ENCODE measurements at regions not wholly inside any gene's neighbourhood (a gene's known extent, or its start where the extent isn't known, plus 50 kb on each side); places are given as distances from the start of the nearest gene placed in this dataset.

DNA sequence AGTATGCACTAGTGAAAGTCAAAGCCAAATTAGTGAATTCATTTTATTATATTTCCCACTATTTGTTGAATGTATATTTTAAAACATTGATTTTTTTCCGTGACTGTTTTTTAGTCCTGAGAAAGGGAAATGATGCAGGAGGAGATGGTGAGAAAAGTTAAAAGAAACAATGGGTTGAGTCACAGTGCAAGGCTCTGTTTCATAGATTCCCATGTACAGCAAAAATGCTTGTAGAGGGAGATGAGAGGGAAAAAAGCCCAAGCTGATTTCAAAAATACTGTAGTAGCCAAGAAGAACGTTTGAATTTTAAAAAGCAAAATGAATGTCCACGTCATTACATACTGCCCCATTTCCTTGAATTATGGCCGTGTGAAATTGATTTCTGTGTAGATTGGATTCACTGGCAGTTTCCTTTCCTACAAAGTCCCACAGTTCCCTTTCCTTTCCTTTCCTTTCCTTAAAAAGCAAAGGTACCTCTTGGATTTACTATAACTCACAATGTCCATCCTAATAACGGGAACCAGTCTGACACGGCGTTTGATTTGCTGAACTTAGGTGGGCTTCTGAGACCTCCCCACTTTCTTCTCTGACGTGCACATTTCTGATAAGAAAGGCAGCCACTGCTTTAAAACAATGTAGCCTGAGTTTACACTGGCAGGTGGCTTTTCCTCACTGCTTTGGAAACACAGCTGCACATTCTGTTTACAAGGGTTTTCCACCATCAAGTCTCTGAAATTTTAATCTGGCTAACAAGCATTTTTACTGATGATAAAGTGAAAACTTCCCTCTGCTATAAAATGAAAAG lies 63.7 kb downstream of the SPCS3 start:
- TF ChIP-seq, protein P1, sequence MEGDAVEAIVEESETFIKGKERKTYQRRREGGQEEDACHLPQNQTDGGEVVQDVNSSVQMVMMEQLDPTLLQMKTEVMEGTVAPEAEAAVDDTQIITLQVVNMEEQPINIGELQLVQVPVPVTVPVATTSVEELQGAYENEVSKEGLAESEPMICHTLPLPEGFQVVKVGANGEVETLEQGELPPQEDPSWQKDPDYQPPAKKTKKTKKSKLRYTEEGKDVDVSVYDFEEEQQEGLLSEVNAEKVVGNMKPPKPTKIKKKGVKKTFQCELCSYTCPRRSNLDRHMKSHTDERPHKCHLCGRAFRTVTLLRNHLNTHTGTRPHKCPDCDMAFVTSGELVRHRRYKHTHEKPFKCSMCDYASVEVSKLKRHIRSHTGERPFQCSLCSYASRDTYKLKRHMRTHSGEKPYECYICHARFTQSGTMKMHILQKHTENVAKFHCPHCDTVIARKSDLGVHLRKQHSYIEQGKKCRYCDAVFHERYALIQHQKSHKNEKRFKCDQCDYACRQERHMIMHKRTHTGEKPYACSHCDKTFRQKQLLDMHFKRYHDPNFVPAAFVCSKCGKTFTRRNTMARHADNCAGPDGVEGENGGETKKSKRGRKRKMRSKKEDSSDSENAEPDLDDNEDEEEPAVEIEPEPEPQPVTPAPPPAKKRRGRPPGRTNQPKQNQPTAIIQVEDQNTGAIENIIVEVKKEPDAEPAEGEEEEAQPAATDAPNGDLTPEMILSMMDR (IDR thresholded peaks at IDR 0.05): no peak
- TF ChIP-seq ZFX (IDR thresholded peaks at IDR 0.05; ENCODE audit: borderline replicate concordance): no peak
- H3K27ac ChIP-seq: no peak overlapping the region

DNA sequence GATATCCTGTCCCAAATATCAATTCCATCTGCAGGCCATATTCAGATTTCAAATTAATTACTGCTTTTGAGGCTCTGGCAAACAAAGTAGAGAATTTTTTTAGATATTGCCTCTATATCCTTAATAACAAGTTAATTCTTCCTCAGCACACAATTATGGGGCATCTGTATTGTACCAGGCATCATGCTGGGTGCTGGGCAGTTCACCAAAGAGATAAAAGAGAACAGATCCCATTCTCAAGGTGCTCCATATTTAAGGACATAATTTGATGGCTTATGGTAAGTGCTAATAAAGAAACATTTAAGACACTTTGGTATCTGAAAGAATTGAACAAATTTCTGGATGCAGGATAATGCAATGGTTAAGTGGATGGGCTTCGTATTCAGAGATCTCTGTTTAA lies 65.8 kb downstream of the SPCS3 start:
- H3K27ac ChIP-seq: no peak overlapping the region
- TF ChIP-seq, protein P1 (IDR thresholded peaks at IDR 0.05): no peak
- no peak for TF ChIP-seq ZFX (IDR thresholded peaks at IDR 0.05; ENCODE audit: borderline replicate concordance)

DNA sequence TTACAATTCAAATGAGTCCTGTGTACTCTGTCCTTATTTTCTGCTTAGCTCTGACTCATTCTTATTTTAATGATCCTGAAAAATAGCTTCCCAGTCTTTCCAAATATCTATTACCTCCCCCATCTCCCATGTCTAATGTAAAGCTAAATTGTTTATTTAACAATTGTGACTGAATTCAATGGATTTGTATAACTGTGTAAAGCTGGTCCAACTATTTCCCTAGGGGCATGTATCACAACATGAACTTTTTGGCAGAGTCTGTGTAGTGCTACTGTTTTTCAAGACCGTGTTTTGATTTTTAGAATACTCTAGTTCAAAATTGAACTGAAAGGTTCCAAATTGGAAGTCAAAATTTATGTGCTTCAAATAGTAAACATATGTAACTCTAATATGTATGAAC lies 67.8 kb downstream of the SPCS3 start:
- TF ChIP-seq, protein P1 (IDR thresholded peaks at IDR 0.05): no peak
- no peak for TF ChIP-seq ZFX (IDR thresholded peaks at IDR 0.05; ENCODE audit: borderline replicate concordance)
- H3K27ac ChIP-seq: no peak overlapping the region

DNA sequence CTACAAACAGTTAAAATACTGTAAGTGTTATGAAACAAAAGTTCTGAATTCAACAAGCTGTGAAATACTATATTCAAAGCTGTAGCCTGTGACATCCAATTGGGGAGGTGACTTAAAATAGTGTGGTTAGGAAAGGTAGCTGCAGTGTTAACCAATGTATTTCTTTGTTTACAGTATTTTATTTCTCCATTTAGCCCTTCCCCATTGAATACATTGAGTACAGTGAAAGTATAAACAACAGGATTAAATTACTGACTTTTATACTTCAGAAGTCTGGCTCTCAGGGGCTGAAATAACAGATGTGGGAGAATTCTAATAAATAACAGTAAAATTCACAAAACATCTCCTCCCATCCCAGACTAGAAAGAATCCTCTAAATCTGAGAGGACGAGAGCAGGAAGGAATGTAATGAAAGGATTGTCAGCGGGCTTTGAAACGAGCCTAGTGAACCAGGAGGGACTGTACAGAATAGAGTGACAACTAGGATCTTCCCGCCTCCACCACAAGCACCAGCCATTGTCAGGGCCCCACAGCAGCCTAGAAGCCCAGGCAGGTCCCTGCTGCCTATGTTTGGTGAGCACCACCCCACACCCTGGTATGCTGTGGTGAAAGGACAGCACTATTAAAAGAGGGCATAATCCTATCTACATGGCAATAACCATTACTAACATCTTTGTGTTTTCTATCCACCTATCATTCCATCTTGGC lies 73.7 kb downstream of the SPCS3 start:
- no peak overlapping the region for H3K27ac ChIP-seq
- TF ChIP-seq, protein P1 (IDR thresholded peaks at IDR 0.05): no peak
- TF ChIP-seq ZFX (IDR thresholded peaks at IDR 0.05; ENCODE audit: borderline replicate concordance): no peak

DNA sequence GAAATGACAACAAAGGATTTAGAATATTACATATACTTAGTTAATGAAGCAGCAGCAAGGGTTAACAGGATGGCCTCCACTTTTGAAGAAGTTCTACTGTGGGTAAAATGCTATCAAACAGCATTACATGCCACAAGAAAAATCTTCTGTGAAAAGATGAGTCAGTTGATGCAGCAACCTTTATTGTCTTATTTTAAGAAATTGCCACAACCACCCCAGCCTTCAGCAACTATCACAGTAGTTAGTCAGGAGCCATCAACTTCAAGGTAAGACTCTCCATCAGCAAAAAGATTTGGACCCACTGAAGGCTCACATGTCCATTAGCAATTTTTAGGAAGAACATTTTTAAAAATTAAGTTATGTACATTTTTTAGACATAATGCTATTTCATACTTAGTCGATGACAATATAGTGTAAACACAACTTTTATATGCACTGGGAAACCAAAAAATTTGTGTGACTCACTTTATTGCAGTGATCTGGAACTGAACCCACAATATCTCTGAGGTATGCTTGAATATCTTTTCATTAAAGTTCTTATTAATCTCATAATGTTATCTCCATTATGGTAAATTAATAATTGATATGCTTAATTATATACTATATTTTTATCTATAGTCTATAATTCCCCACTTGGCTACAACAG lies 81.2 kb downstream of the SPCS3 start:
- TF ChIP-seq ZFX (IDR thresholded peaks at IDR 0.05; ENCODE audit: borderline replicate concordance): no peak
- TF ChIP-seq, protein P1 (IDR thresholded peaks at IDR 0.05): no peak
- no peak overlapping the region for H3K27ac ChIP-seq

DNA sequence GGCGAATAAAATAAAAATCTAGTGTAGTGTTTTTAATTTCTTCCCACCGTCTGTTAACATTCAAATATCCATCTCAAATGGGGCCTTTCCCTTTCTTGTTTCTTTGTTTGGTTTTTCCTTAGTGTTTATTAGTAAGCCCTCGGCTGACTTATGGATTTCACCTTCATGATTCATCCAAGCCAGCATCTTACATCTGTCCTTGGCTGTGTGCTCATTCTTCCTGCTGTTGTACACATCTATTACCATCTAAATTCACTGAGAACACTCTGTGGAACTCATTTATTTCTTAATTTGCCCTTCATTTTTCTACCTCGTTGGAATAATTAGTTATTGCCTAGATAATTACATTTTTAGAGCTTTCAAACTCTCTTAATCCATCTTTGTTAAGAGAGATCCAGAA lies 84.9 kb downstream of the SPCS3 start:
- TF ChIP-seq ZFX (IDR thresholded peaks at IDR 0.05; ENCODE audit: borderline replicate concordance): no peak
- TF ChIP-seq, protein P1 (IDR thresholded peaks at IDR 0.05): no peak
- no peak overlapping the region for H3K27ac ChIP-seq
